H1 (cell line): ENCODE measurements at regions not wholly inside any gene's neighbourhood (a gene's known extent, or its start where the extent isn't known, plus 50 kb on each side); places are given as distances from the start of the nearest gene placed in this dataset.

ENCODE experiments used
- CTCF ChIA-PET: fragments of 300-600 bp; sonication (Branson Sonifier 250); formaldehyde crosslinking; loops from one replicate; lab custom pipeline; 2021; ENCODE audit not compliant: partially characterized antibody; lab: Charles Lee
- POLR2A ChIA-PET: fragments of 300-600 bp; sonication (Branson Sonifier 250); formaldehyde crosslinking; loops from one replicate; lab custom pipeline; 2021; ENCODE audit warnings: inconsistent platforms; ENCODE audit not compliant: partially characterized antibody; lab: Charles Lee
- DNase-seq, 2 experiments: peaks; one replicate each; pipeline versions ENCODE4 v3.0.0 to v3.0.0-alpha.2; 2010 to 2022; ENCODE audit warnings: low spot score in 2 of 2, low read depth in 1 of 2, mixed read lengths in 1 of 2
- FAIRE-seq: peaks from 2 replicates; lab custom pipeline; 2011; peaks lifted over from hg19 to GRCh38; lab: Jason Lieb, UNC
- H2AFZ ChIP-seq: 2 replicates; pipeline ENCODE4 v1.8.1; 2012; ENCODE audit warnings: low read length, inconsistent platforms
- H2AK5ac ChIP-seq: 2 replicates; pipeline ENCODE4 v1.6.1; 2013; ENCODE audit warnings: low read depth, low read length
- H2BK120ac ChIP-seq: replicated peaks from 2 replicates; pipeline ENCODE3; 2013; ENCODE audit warnings: low read depth, low read length, inconsistent platforms
- H2BK12ac ChIP-seq: 2 replicates; pipeline ENCODE4 v1.6.1; 2013; ENCODE audit warnings: low read depth, low read length
- H2BK15ac ChIP-seq: 2 replicates; pipeline ENCODE4 v1.6.1; 2013; ENCODE audit warnings: low read length
- H2BK20ac ChIP-seq: 2 replicates; pipeline ENCODE4 v1.6.1; 2013; ENCODE audit warnings: low read length
- H2BK5ac ChIP-seq: 2 replicates; pipeline ENCODE4 v1.6.1; 2013; ENCODE audit warnings: low read depth, low read length
- H3K14ac ChIP-seq: 2 replicates; pipeline ENCODE4 v1.6.1; 2013; ENCODE audit warnings: inconsistent platforms; ENCODE audit not compliant: insufficient read length
- H3K18ac ChIP-seq: 2 replicates; pipeline ENCODE4 v1.6.1; 2013; ENCODE audit warnings: low read length; ENCODE audit errors: extremely low read depth
- H3K23ac ChIP-seq: 2 replicates; pipeline ENCODE4 v1.6.1; 2013; ENCODE audit warnings: inconsistent platforms; ENCODE audit not compliant: insufficient read length
- H3K23me2 ChIP-seq: 2 replicates; pipeline ENCODE4 v1.6.1; 2013; ENCODE audit warnings: low read depth, low read length
- H3K27ac ChIP-seq: 2 replicates; pipeline ENCODE4 v1.6.1; 2011; ENCODE audit warnings: low read depth, low read length, inconsistent platforms
- H3K27me3 ChIP-seq, 4 experiments: replicated peaks in 1 of 4; 1 replicate in 1 of 4; 2 replicates in 3 of 4; pipeline versions ENCODE4 v1.6.1 to v1.8.1; 2011 to 2013; ENCODE audit warnings: low read length in 3 of 4, mild to moderate bottlenecking in 3 of 4, inconsistent platforms in 2 of 4, mixed read lengths in 2 of 4, moderate library complexity in 1 of 4; ENCODE audit not compliant: control insufficient read depth in 3 of 4, insufficient read depth in 3 of 4; ENCODE audit errors: extremely low read depth in 1 of 4
- H3K36me3 ChIP-seq, 4 experiments: 2 replicates each; pipeline versions ENCODE4 v1.6.1 to v1.8.1; 2011 to 2013; ENCODE audit warnings: mild to moderate bottlenecking in 4 of 4, low read length in 3 of 4, moderate library complexity in 2 of 4, control low read depth in 1 of 4, inconsistent platforms in 1 of 4; ENCODE audit not compliant: insufficient read depth in 4 of 4, control insufficient read depth in 2 of 4
- H3K4ac ChIP-seq: replicated peaks from 2 replicates; pipeline ENCODE3; 2013; ENCODE audit warnings: low read length, low read depth, mixed read lengths, inconsistent platforms; ENCODE audit not compliant: insufficient read length
- H3K4me1 ChIP-seq, 4 experiments: replicated peaks in 1 of 4; 1 replicate in 1 of 4; 2 replicates in 3 of 4; pipeline versions ENCODE4 v1.6.1 to v1.8.1; 2011 to 2013; ENCODE audit warnings: low read length in 3 of 4, inconsistent platforms in 2 of 4, mixed read lengths in 1 of 4; ENCODE audit not compliant: insufficient read depth in 4 of 4, control insufficient read depth in 3 of 4
- H3K4me2 ChIP-seq, 2 experiments: 2 replicates each; pipeline versions ENCODE4 v1.6.1 to v1.8.1; 2011 to 2013; ENCODE audit warnings: low read depth in 2 of 2, low read length in 2 of 2, control low read depth in 1 of 2, inconsistent platforms in 1 of 2, mild to moderate bottlenecking in 1 of 2; ENCODE audit not compliant: insufficient read depth in 1 of 2
- H3K4me3 ChIP-seq, 4 experiments: fragments of 200-600, 300-600 bp in 1 of 4; sonication (generic), shearing (Covaris generic), sonication (Bioruptor Twin) in 1 of 4; 2 replicates each; pipeline versions ENCODE4 v1.5.1 to v1.8.1; 2011 to 2016; ENCODE audit warnings: low read length in 4 of 4, low read depth in 3 of 4, control low read depth in 2 of 4, inconsistent platforms in 2 of 4, mild to moderate bottlenecking in 2 of 4, mixed read lengths in 1 of 4, moderate library complexity in 1 of 4; ENCODE audit not compliant: insufficient read depth in 2 of 4; ENCODE audit errors: extremely low read depth in 1 of 4
- H3K56ac ChIP-seq: replicated peaks from 2 replicates; pipeline ENCODE3; 2013; ENCODE audit warnings: low read depth, mild to moderate bottlenecking, mixed read lengths, low read length, inconsistent platforms; ENCODE audit not compliant: insufficient read length
- H3K79me1 ChIP-seq: 2 replicates; pipeline ENCODE4 v1.6.1; 2013; ENCODE audit warnings: low read depth, low read length, control low read depth
- H3K79me2 ChIP-seq, 2 experiments: 2 replicates each; pipeline versions ENCODE4 v1.6.1 to v1.8.1; 2012 to 2013; ENCODE audit warnings: low read length in 2 of 2, mild to moderate bottlenecking in 2 of 2, inconsistent platforms in 1 of 2; ENCODE audit not compliant: insufficient read depth in 2 of 2, control insufficient read depth in 1 of 2
- H3K9ac ChIP-seq, 4 experiments: replicated peaks in 1 of 4; 1 replicate in 1 of 4; 2 replicates in 3 of 4; pipeline versions ENCODE4 v1.6.1 to v1.8.1; 2011 to 2013; ENCODE audit warnings: low read depth in 3 of 4, low read length in 3 of 4, control low read depth in 2 of 4, mild to moderate bottlenecking in 2 of 4, moderate library complexity in 2 of 4, inconsistent platforms in 1 of 4; ENCODE audit errors: extremely low read depth in 1 of 4
- H3K9me3 ChIP-seq, 2 experiments: 2 replicates each; pipeline versions ENCODE4 v1.6.1 to v1.8.1; 2012 to 2013; ENCODE audit warnings: mild to moderate bottlenecking in 2 of 2, moderate library complexity in 2 of 2, control low read depth in 1 of 2, inconsistent platforms in 1 of 2, low read depth in 1 of 2, low read length in 1 of 2, mixed read lengths in 1 of 2; ENCODE audit not compliant: insufficient read depth in 2 of 2
- H4K20me1 ChIP-seq, 2 experiments: replicated peaks in 1 of 2; 2 replicates each; pipeline versions ENCODE3 to v1.8.1; 2011 to 2013; ENCODE audit warnings: inconsistent platforms in 2 of 2, low read length in 2 of 2, mild to moderate bottlenecking in 1 of 2; ENCODE audit not compliant: insufficient read depth in 2 of 2, control insufficient read depth in 1 of 2
- H4K5ac ChIP-seq: 2 replicates; pipeline ENCODE4 v1.6.1; 2013; ENCODE audit warnings: low read length, low read depth, mixed read lengths, inconsistent platforms; ENCODE audit not compliant: insufficient read length
- H4K8ac ChIP-seq: 2 replicates; pipeline ENCODE4 v1.8.0; 2013; ENCODE audit warnings: mild to moderate bottlenecking, moderate library complexity, low read length, inconsistent platforms; ENCODE audit not compliant: insufficient read depth; ENCODE audit errors: extremely low read depth
- H4K91ac ChIP-seq: replicated peaks from 2 replicates; pipeline ENCODE3; 2013; ENCODE audit warnings: low read length, mixed read lengths, inconsistent platforms; ENCODE audit not compliant: insufficient read length
- CREB1 ChIP-seq: IDR thresholded peaks from 2 replicates; pipeline ENCODE4 v1.6.1; 2012; ENCODE audit warnings: inconsistent platforms
- EZH2 ChIP-seq: fragments of 200-600 bp; sonication (generic); IDR thresholded peaks from 2 replicates; pipeline ENCODE4 v1.7.1; 2012; ENCODE audit warnings: low read depth, mild to moderate bottlenecking, moderate library complexity, low read length, inconsistent platforms; ENCODE audit not compliant: severe bottlenecking
- FOSL1 ChIP-seq: IDR thresholded peaks from 2 replicates; pipeline ENCODE4 v1.6.1; 2011; ENCODE audit warnings: mild to moderate bottlenecking, low read depth, low read length, moderate library complexity; ENCODE audit not compliant: insufficient read depth
- KDM1A ChIP-seq: fragments of 200-600, 300-600 bp; sonication (generic); IDR thresholded peaks from 2 replicates; pipeline ENCODE4 v1.7.1; 2016; ENCODE audit warnings: mild to moderate bottlenecking, low read length, borderline replicate concordance
- NANOG ChIP-seq: IDR thresholded peaks from 2 replicates; pipeline ENCODE4 v1.6.1; 2011; ENCODE audit warnings: low read length, low read depth, mild to moderate bottlenecking, inconsistent platforms; ENCODE audit not compliant: insufficient read depth, poor library complexity, severe bottlenecking
- POLR2AphosphoS5 ChIP-seq: IDR thresholded peaks from 2 replicates; pipeline ENCODE4 v1.6.1; 2011; ENCODE audit warnings: low read depth, low read length
- SIRT6 ChIP-seq: IDR thresholded peaks from one replicate; pipeline ENCODE4 v1.7.1; 2012; ENCODE audit warnings: low read length, inconsistent platforms
- TAF7 ChIP-seq: optimal IDR thresholded peaks from 2 replicates; pipeline ENCODE3; 2011; ENCODE audit warnings: low read depth, mild to moderate bottlenecking, inconsistent platforms, low read length, moderate library complexity, borderline replicate concordance
- ZNF274 ChIP-seq: IDR thresholded peaks from 2 replicates; pipeline ENCODE4 v1.7.0; 2012; ENCODE audit warnings: low read length, borderline replicate concordance; ENCODE audit errors: extremely low read depth
- WGBS, 2 experiments: shearing (Covaris generic) in 1 of 2; methylation state at CpG; one replicate each; pipeline versions ENCODE4 v1.1.6 to v1.1.7; 2013 to 2015; ENCODE audit warnings: low lambda C conversion rate in 2 of 2, mixed read lengths in 2 of 2, inconsistent platforms in 1 of 2, low coverage in 1 of 2, missing lambda C conversion rate in 1 of 2; ENCODE audit not compliant: insufficient replicate concordance in 2 of 2, insufficient coverage in 1 of 2, insufficient read length in 1 of 2; ENCODE audit errors: extremely low coverage in 1 of 2, missing lambda C conversion rate in 1 of 2; 5-methylcytosine and 5-hydroxymethylcytosine counted together
- TF ChIP-seq, protein P1 (sequence below): IDR thresholded peaks from 2 replicates; pipeline ENCODE4 v1.6.1; 2011; ENCODE audit warnings: low read depth, mild to moderate bottlenecking, low read length; ENCODE audit not compliant: insufficient read depth
- TF ChIP-seq, protein P2 (sequence below), 3 experiments: IDR thresholded peaks; 1 replicate in 2 of 3; 2 replicates in 1 of 3; pipeline versions ENCODE4 v1.5.1 to v1.6.1; 2011; ENCODE audit warnings: low read length in 3 of 3, mild to moderate bottlenecking in 3 of 3, inconsistent platforms in 2 of 3, low read depth in 1 of 3, moderate library complexity in 1 of 3; ENCODE audit not compliant: insufficient read depth in 1 of 3; ENCODE audit errors: control extremely low read depth in 1 of 3

- ChIA-PET CTCF (interaction anchor here (0.7 kb wide), 1 partner anchor 42 kb away, joined by 3 read pairs; no protein-coding TSS in a partner anchor), POLR2A (no interaction called here)
- Histone ChIP-seq H3K56ac (no peak overlapping the region), H3K14ac (no peak overlapping the region), H3K27ac (no peak overlapping the region), H3K27me3 (peaks cover 15 to 43% (median 29%) of the 10 kb centered on the region in 4 experiments; a peak in 5 of 7 replicates), H3K79me2 (no peaks in the 10 kb centered on the region), H2BK120ac (no peak overlapping the region), H2AFZ (no peak overlapping the region), H2AK5ac (no peak overlapping the region), H2BK5ac (no peak overlapping the region), H2BK15ac (no peak overlapping the region), H3K4me2 (no peak overlapping the region), H3K4me3 (no peak overlapping the region), H3K23ac (no peak overlapping the region), H3K4me1 (no peaks in the 10 kb centered on the region), H2BK12ac (no peak overlapping the region), H4K20me1 (no peaks in the 10 kb centered on the region), H2BK20ac (no peak overlapping the region), H3K18ac (no peak overlapping the region), H3K79me1 (no peaks in the 10 kb centered on the region), H3K36me3 (peaks cover 0 to 3% (median 0%) of the 10 kb centered on the region in 4 experiments; a peak in 1 of 8 replicates), H3K9me3 (peaks cover 0 to 2% of the 10 kb centered on the region in 2 experiments; a peak in 1 of 4 replicates), H3K9ac (no peak overlapping the region), H4K5ac (no peak overlapping the region), H4K91ac (no peak overlapping the region), H3K23me2 (no peaks in the 10 kb centered on the region), H4K8ac (no peak overlapping the region), H3K4ac (no peak overlapping the region)
- DNase-seq: no peak
- no peak for TF ChIP-seq FOSL1
- no peak for TF ChIP-seq SIRT6
- TF ChIP-seq POLR2AphosphoS5: no peak
- TF ChIP-seq, protein P1, sequence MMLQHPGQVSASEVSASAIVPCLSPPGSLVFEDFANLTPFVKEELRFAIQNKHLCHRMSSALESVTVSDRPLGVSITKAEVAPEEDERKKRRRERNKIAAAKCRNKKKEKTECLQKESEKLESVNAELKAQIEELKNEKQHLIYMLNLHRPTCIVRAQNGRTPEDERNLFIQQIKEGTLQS: no peak
- TF ChIP-seq ZNF274: no peak
- no peak for TF ChIP-seq KDM1A
- no peak for TF ChIP-seq CREB1
- no peak for TF ChIP-seq TAF7
- TF ChIP-seq EZH2: no peak
- TF ChIP-seq NANOG: no peak
- TF ChIP-seq, protein P2, sequence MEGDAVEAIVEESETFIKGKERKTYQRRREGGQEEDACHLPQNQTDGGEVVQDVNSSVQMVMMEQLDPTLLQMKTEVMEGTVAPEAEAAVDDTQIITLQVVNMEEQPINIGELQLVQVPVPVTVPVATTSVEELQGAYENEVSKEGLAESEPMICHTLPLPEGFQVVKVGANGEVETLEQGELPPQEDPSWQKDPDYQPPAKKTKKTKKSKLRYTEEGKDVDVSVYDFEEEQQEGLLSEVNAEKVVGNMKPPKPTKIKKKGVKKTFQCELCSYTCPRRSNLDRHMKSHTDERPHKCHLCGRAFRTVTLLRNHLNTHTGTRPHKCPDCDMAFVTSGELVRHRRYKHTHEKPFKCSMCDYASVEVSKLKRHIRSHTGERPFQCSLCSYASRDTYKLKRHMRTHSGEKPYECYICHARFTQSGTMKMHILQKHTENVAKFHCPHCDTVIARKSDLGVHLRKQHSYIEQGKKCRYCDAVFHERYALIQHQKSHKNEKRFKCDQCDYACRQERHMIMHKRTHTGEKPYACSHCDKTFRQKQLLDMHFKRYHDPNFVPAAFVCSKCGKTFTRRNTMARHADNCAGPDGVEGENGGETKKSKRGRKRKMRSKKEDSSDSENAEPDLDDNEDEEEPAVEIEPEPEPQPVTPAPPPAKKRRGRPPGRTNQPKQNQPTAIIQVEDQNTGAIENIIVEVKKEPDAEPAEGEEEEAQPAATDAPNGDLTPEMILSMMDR (IDR thresholded peaks at IDR 0.05; ENCODE audit: control extremely low read depth in 1 of 3, insufficient read depth in 1 of 3, low read depth in 1 of 3, low read length in 3 of 3): no peak
- no peak for FAIRE-seq
- 37% methylated on average over 1 of the region's 1 CpG; no CpG with 5 or more reads in 1 of the 2 experiments for WGBS, 2 experiments
These were observed 155.8 kb upstream of the ATP2B1 start for GRCh38 chr12:89864411-89864810.
